ENCODE measurements at regions not wholly inside any gene's neighbourhood (a gene's known extent, or its start where the extent isn't known, plus 50 kb on each side); places are given as distances from the start of the nearest gene placed in this dataset.

DNA sequence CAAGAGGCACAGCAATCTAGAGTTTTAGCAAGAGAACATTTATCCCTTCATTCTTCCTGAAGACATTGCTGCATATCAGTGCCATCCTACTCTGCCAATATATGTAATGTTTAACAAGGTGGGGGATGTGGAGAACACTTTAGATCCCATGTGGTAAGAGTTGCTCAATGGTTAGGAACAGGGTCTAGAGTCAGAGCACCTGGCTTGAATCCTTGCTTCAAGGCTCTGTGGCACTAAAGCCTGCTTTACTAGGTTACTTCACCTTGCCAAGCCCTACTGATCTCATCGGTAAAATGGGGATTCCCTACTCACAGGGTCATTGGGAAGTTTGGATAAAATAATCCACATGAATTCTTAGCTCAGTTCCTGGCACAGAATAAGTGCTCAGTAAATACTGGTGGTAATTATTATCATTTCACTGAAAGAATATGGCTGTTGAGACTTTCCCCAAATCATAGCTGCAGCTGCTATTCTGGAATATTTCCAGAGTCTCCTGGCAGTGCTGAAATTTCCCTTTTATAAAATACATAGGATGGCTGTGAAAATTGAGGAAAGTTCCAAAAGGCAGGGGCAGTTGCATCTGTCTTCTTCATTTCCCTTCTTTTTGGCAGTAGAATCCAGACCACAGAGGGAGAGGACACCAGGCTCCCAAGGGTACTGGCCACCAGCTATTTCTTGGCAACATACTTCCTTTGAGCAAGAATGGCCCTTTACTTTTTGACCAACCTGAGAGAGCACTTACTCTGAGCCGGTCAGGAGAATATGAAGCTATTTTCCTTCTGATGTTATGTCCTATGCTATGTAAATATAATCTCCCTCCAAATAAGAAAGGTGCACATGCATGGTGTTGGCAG lies 142.8 kb downstream of the PALM2AKAP2 start:
- no peaks in the 10 kb centered on the region for H3K36me3 ChIP-seq (ENCODE audit: control insufficient read depth in 3 of 3, insufficient read depth in 2 of 3, low read depth in 1 of 3, low read length in 3 of 3)
- H3K4me1 ChIP-seq (ENCODE audit: control insufficient read depth in 3 of 3, insufficient read depth in 2 of 3, low read depth in 1 of 3, low read length in 2 of 3): peaks cover 0 to 4% (median 2%) of the 10 kb centered on the region in 3 donors
- no peaks in the 10 kb centered on the region for H3K9me3 ChIP-seq (ENCODE audit: control insufficient read depth in 2 of 2, insufficient read depth in 1 of 2, low read depth in 1 of 2, low read length in 1 of 2)
- no peak overlapping the region for H3K27ac ChIP-seq (ENCODE audit: low read depth in 1 of 3, low read length in 2 of 3)
- H3K27me3 ChIP-seq (ENCODE audit: control insufficient read depth in 3 of 3, insufficient read depth in 3 of 3, low read length in 3 of 3): no peaks in the 10 kb centered on the region
- DNase-seq (peak in 1 of 2 donors; percentile 51), FAIRE-seq (no peak)
- WGBS, 3 donors: 58 to 63% (median 59%) methylated on average over 2 of the region's 2 CpGs
- H3K4me3 ChIP-seq (ENCODE audit: low read depth in 1 of 3, low read length in 3 of 3): no peak overlapping the region

DNA sequence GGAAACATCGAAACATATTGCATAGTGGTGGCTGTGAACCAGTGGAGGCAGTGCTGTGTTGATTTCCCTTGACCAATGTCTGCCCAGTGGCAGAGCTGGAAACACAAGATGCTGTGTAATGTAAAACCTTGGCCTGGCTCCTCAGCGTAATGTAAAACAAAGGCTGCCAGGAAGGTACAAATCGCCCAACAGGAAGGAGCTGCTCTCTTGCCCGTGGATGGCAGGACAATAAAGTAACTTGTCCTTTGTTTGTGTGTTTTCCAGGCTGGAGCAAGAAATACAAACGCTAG lies 143.4 kb downstream of the PALM2AKAP2 start:
- DNase-seq: no peak
- no peaks in the 10 kb centered on the region for H3K36me3 ChIP-seq (ENCODE audit: control insufficient read depth in 3 of 3, insufficient read depth in 2 of 3, low read depth in 1 of 3, low read length in 3 of 3)
- FAIRE-seq: no peak
- H3K27ac ChIP-seq (ENCODE audit: low read depth in 1 of 3, low read length in 2 of 3): no peak overlapping the region
- no peak overlapping the region for H3K4me3 ChIP-seq (ENCODE audit: low read depth in 1 of 3, low read length in 3 of 3)
- WGBS, 3 donors: 69 to 86% (median 75%) methylated on average over 5 of the region's 5 CpGs
- H3K9me3 ChIP-seq (ENCODE audit: control insufficient read depth in 2 of 2, insufficient read depth in 1 of 2, low read depth in 1 of 2, low read length in 1 of 2): no peaks in the 10 kb centered on the region
- peaks cover 0 to 2% (median 0%) of the 10 kb centered on the region in 3 donors for H3K4me1 ChIP-seq (ENCODE audit: control insufficient read depth in 3 of 3, insufficient read depth in 2 of 3, low read depth in 1 of 3, low read length in 2 of 3)
- no peaks in the 10 kb centered on the region for H3K27me3 ChIP-seq (ENCODE audit: control insufficient read depth in 3 of 3, insufficient read depth in 3 of 3, low read length in 3 of 3)

- Histone ChIP-seq H3K9me3 (ENCODE audit: control insufficient read depth in 2 of 2, insufficient read depth in 1 of 2, low read depth in 1 of 2, low read length in 1 of 2) (no peaks in the 10 kb centered on the region), H3K36me3 (ENCODE audit: control insufficient read depth in 3 of 3, insufficient read depth in 2 of 3, low read depth in 1 of 3, low read length in 3 of 3) (no peaks in the 10 kb centered on the region), H3K27me3 (ENCODE audit: control insufficient read depth in 3 of 3, insufficient read depth in 3 of 3, low read length in 3 of 3) (no peaks in the 10 kb centered on the region), H3K27ac (ENCODE audit: low read depth in 1 of 3, low read length in 2 of 3) (no peak overlapping the region), H3K4me3 (ENCODE audit: low read depth in 1 of 3, low read length in 3 of 3) (no peak overlapping the region), H3K4me1 (ENCODE audit: control insufficient read depth in 3 of 3, insufficient read depth in 2 of 3, low read depth in 1 of 3, low read length in 2 of 3) (peaks cover 0 to 2% (median 0%) of the 10 kb centered on the region in 3 donors)
- DNase-seq (no peak), FAIRE-seq (no peak)
- WGBS, 3 donors: 76 to 85% (median 79%) methylated on average over 3 of the region's 3 CpGs
Observed at GRCh38 chr9:109923806-109924205, 143.8 kb downstream of the PALM2AKAP2 start.

DNA sequence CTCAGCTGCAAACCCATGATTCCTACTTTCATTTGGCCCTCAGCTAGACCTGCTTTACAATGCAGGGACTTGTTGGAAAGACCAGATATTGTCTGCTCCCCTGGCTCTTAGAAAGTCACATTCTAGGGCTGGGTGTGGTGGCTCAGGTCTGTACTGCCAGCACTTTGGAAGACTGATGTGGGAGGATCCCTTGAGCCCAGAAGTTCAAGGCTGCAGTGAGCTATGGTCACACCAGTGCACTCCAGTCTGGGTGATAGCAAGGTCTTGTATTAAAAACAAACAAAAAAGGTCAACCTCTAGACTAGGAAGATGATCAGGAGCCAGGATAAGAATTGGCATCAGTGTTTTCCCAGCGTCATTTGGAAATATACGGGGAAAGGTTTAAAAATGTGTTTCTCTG lies 145.8 kb downstream of the PALM2AKAP2 start:
- H3K27ac ChIP-seq (ENCODE audit: low read depth in 1 of 3, low read length in 2 of 3): no peak overlapping the region
- no peaks in the 10 kb centered on the region for H3K36me3 ChIP-seq (ENCODE audit: control insufficient read depth in 3 of 3, insufficient read depth in 2 of 3, low read depth in 1 of 3, low read length in 3 of 3)
- no peak overlapping the region for H3K4me3 ChIP-seq (ENCODE audit: low read depth in 1 of 3, low read length in 3 of 3)
- WGBS, 3 donors: 93 to 97% (median 94%) methylated on average over 2 of the region's 2 CpGs
- FAIRE-seq (no peak), DNase-seq (no peak)
- no peaks in the 10 kb centered on the region for H3K27me3 ChIP-seq (ENCODE audit: control insufficient read depth in 3 of 3, insufficient read depth in 3 of 3, low read length in 3 of 3)
- peaks cover 0 to 2% (median 0%) of the 10 kb centered on the region in 3 donors for H3K4me1 ChIP-seq (ENCODE audit: control insufficient read depth in 3 of 3, insufficient read depth in 2 of 3, low read depth in 1 of 3, low read length in 2 of 3)
- no peaks in the 10 kb centered on the region for H3K9me3 ChIP-seq (ENCODE audit: control insufficient read depth in 2 of 2, insufficient read depth in 1 of 2, low read depth in 1 of 2, low read length in 1 of 2)

GRCh38 chr9:109926421-109926869 lies 146.4 kb downstream of the PALM2AKAP2 start:
- H3K9me3 ChIP-seq (ENCODE audit: control insufficient read depth in 2 of 2, insufficient read depth in 1 of 2, low read depth in 1 of 2, low read length in 1 of 2): no peaks in the 10 kb centered on the region
- FAIRE-seq (no peak), DNase-seq (peak in 1 of 2 donors; percentile 25)
- H3K36me3 ChIP-seq (ENCODE audit: control insufficient read depth in 3 of 3, insufficient read depth in 2 of 3, low read depth in 1 of 3, low read length in 3 of 3): no peaks in the 10 kb centered on the region
- H3K27me3 ChIP-seq (ENCODE audit: control insufficient read depth in 3 of 3, insufficient read depth in 3 of 3, low read length in 3 of 3): no peaks in the 10 kb centered on the region
- no peak overlapping the region for H3K4me3 ChIP-seq (ENCODE audit: low read depth in 1 of 3, low read length in 3 of 3)
- WGBS, 3 donors: 47 to 60% (median 48%) methylated on average over 3 of the region's 3 CpGs
- H3K4me1 ChIP-seq (ENCODE audit: control insufficient read depth in 3 of 3, insufficient read depth in 2 of 3, low read depth in 1 of 3, low read length in 2 of 3): peaks cover 0 to 2% (median 0%) of the 10 kb centered on the region in 3 donors
- H3K27ac ChIP-seq (ENCODE audit: low read depth in 1 of 3, low read length in 2 of 3): no peak overlapping the region

DNA sequence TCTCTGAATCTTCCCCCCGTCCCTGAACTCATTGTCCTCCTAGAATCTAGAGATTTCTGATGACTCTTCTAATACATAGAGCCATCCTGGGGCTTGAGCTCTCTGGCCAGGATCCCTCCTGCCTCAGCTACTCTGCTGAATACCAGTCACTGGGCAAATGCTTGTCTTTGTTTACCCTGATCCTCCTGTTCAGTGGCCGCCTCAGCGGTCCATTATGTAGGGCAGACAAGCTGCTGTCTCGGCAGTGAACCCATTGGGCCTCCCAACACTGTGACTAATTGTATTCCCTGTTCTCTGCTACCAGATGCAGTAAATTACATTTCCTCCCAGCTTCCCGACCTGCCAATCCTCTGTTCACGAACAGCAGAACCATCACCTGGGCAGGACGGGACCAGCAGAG lies 151.6 kb downstream of the PALM2AKAP2 start:
- 89 to 94% (median 92%) methylated on average over 7 of the region's 7 CpGs for WGBS, 3 donors
- no peaks in the 10 kb centered on the region for H3K4me1 ChIP-seq (ENCODE audit: control insufficient read depth in 3 of 3, insufficient read depth in 2 of 3, low read depth in 1 of 3, low read length in 2 of 3)
- H3K27me3 ChIP-seq (ENCODE audit: control insufficient read depth in 3 of 3, insufficient read depth in 3 of 3, low read length in 3 of 3): no peaks in the 10 kb centered on the region
- no peak overlapping the region for H3K27ac ChIP-seq (ENCODE audit: low read depth in 1 of 3, low read length in 2 of 3)
- no peaks in the 10 kb centered on the region for H3K36me3 ChIP-seq (ENCODE audit: control insufficient read depth in 3 of 3, insufficient read depth in 2 of 3, low read depth in 1 of 3, low read length in 3 of 3)
- no peak overlapping the region for H3K4me3 ChIP-seq (ENCODE audit: low read depth in 1 of 3, low read length in 3 of 3)
- FAIRE-seq (no peak), DNase-seq (no peak)
- no peaks in the 10 kb centered on the region for H3K9me3 ChIP-seq (ENCODE audit: control insufficient read depth in 2 of 2, insufficient read depth in 1 of 2, low read depth in 1 of 2, low read length in 1 of 2)

DNA sequence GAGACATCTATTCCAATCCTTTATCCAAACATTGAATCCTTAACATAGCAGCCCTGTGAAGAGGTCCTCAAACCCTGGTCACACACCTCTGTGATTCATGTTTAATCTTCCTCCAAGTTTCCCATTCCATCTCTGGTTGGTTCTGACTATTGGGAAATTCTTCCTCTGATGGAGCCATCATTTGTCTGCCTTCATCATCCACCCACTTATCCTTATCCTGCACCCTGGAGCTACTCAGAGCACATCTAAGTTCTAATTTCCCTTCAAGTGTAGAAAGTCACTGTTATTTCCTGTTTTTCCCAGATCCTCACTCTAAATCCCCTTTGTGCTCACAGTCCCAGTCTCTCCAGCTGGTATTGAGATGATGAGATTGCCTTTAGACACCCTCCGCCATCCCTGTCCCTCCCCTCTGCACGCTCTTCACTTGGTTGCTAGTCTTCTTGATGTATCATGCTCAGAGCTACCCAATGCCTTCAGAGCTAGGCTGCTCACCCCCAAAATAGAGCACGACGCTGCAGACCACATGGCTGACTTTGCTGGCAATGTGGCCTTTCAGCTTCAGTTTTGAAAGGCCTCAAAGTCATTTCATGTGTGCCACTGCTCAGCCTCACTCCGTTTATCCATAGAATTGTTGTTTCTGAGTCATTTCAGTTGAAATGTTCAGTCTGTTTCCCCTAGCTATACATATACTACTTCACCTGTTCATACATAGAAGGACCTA lies 154.3 kb downstream of the PALM2AKAP2 start:
- FAIRE-seq: no peak
- 78 to 85% (median 80%) methylated on average over 5 of the region's 5 CpGs for WGBS, 3 donors
- no peak for DNase-seq
- Histone ChIP-seq H3K9me3 (ENCODE audit: control insufficient read depth in 2 of 2, insufficient read depth in 1 of 2, low read depth in 1 of 2, low read length in 1 of 2) (no peaks in the 10 kb centered on the region), H3K4me3 (ENCODE audit: low read depth in 1 of 3, low read length in 3 of 3) (no peak overlapping the region), H3K4me1 (ENCODE audit: control insufficient read depth in 3 of 3, insufficient read depth in 2 of 3, low read depth in 1 of 3, low read length in 2 of 3) (no peaks in the 10 kb centered on the region), H3K36me3 (ENCODE audit: control insufficient read depth in 3 of 3, insufficient read depth in 2 of 3, low read depth in 1 of 3, low read length in 3 of 3) (no peaks in the 10 kb centered on the region), H3K27ac (ENCODE audit: low read depth in 1 of 3, low read length in 2 of 3) (no peak overlapping the region), H3K27me3 (ENCODE audit: control insufficient read depth in 3 of 3, insufficient read depth in 3 of 3, low read length in 3 of 3) (no peaks in the 10 kb centered on the region)

DNA sequence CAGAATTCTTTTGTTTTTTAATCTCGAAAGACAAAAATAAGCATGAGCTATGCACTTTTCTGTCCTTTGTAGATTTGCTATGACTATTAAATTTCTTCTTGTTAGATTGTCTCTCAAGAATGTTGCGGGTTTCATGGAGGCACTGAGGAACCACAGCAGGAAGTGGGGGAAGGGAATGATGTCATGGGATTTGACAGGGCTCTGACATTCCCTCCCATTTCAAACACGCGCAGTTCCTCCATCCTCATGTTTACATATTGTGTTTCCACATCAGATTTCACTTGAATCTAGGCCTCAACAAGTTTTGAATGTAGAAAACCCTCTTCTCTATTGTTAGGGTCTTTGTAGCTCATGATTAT lies 154.8 kb downstream of the PALM2AKAP2 start:
- DNase-seq (no peak), FAIRE-seq (no peak)
- Histone ChIP-seq H3K9me3 (ENCODE audit: control insufficient read depth in 2 of 2, insufficient read depth in 1 of 2, low read depth in 1 of 2, low read length in 1 of 2) (no peaks in the 10 kb centered on the region), H3K27ac (ENCODE audit: low read depth in 1 of 3, low read length in 2 of 3) (no peak overlapping the region), H3K36me3 (ENCODE audit: control insufficient read depth in 3 of 3, insufficient read depth in 2 of 3, low read depth in 1 of 3, low read length in 3 of 3) (no peaks in the 10 kb centered on the region), H3K4me3 (ENCODE audit: low read depth in 1 of 3, low read length in 3 of 3) (no peak overlapping the region), H3K27me3 (ENCODE audit: control insufficient read depth in 3 of 3, insufficient read depth in 3 of 3, low read length in 3 of 3) (no peaks in the 10 kb centered on the region), H3K4me1 (ENCODE audit: control insufficient read depth in 3 of 3, insufficient read depth in 2 of 3, low read depth in 1 of 3, low read length in 2 of 3) (no peaks in the 10 kb centered on the region)
- WGBS, 3 donors: 73 to 88% (median 86%) methylated on average over 4 of the region's 4 CpGs

Measured in small intestine (tissue), 7 donors.